Progenitor cell of endocrine pancreas (in vitro differentiated cells): ENCODE measurements at regions not wholly inside any gene's neighbourhood (a gene's known extent, or its start where the extent isn't known, plus 50 kb on each side); places are given as distances from the start of the nearest gene placed in this dataset.

Experiments
- DNase-seq: peaks from one replicate; pipeline ENCODE4 v3.0.0; 2021; ENCODE audit warnings: low spot score; ENCODE audit not compliant: unreplicated experiment
- H3K27ac Mint-ChIP-seq: 2 replicates; pipeline ENCODE4 v1.8.0; 2021; ENCODE audit warnings: mild to moderate bottlenecking, moderate library complexity, mixed read lengths
- H3K27me3 Mint-ChIP-seq: 2 replicates; pipeline ENCODE4 v1.8.0; 2021; ENCODE audit warnings: mixed read lengths
- H3K36me3 Mint-ChIP-seq: 2 replicates; pipeline ENCODE4 v1.8.0; 2022; ENCODE audit warnings: mixed read lengths; ENCODE audit not compliant: insufficient read depth
- H3K4me1 Mint-ChIP-seq: 2 replicates; pipeline ENCODE4 v1.8.0; 2021; ENCODE audit warnings: low read depth, mixed read lengths
- H3K4me3 Mint-ChIP-seq: 2 replicates; pipeline ENCODE4 v1.8.0; 2021; ENCODE audit warnings: low read depth, mild to moderate bottlenecking, moderate library complexity, mixed read lengths
- H3K9me3 Mint-ChIP-seq: 2 replicates; pipeline ENCODE4 v1.8.0; 2021; ENCODE audit warnings: low read depth, mixed read lengths
- CTCF ChIP-seq: fragments of 200-600 bp; sonication (generic); IDR thresholded peaks from one replicate; pipeline ENCODE4 v1.5.0; 2021; ENCODE audit warnings: antibody characterized with exemption, mild to moderate bottlenecking; ENCODE audit not compliant: unreplicated experiment

GRCh38 chr11:20311444-20311843 is 52.1 kb upstream of the HTATIP2 start:
- Mint-ChIP-seq H3K4me3 (no peak overlapping the region), H3K27ac (no peak overlapping the region), H3K36me3 (no peaks in the 10 kb centered on the region), H3K9me3 (no peaks in the 10 kb centered on the region), H3K27me3 (peaks cover 15% of the 10 kb centered on the region), H3K4me1 (no peaks in the 10 kb centered on the region)
- DNase-seq = no peak
- no peak for TF ChIP-seq CTCF

GRCh38 chr11:20310596-20311394 is 52.7 kb upstream of the HTATIP2 start:
- Mint-ChIP-seq H3K4me3 (no peak overlapping the region), H3K9me3 (no peaks in the 10 kb centered on the region), H3K4me1 (no peaks in the 10 kb centered on the region), H3K36me3 (no peaks in the 10 kb centered on the region), H3K27me3 (peaks cover 16% of the 10 kb centered on the region), H3K27ac (no peak overlapping the region)
- DNase-seq = no peak
- no peak for TF ChIP-seq CTCF

GRCh38 chr11:20310137-20310536 is 53.4 kb upstream of the HTATIP2 start:
- no peak overlapping the region for H3K4me3 Mint-ChIP-seq
- no peaks in the 10 kb centered on the region for H3K9me3 Mint-ChIP-seq
- no peak for DNase-seq
- no peak for TF ChIP-seq CTCF
- no peaks in the 10 kb centered on the region for H3K4me1 Mint-ChIP-seq
- H3K27me3 Mint-ChIP-seq = peaks cover 16% of the 10 kb centered on the region
- no peak overlapping the region for H3K27ac Mint-ChIP-seq
- no peaks in the 10 kb centered on the region for H3K36me3 Mint-ChIP-seq

- no peak for DNase-seq
- H3K4me1 Mint-ChIP-seq = no peaks in the 10 kb centered on the region
- H3K9me3 Mint-ChIP-seq = no peaks in the 10 kb centered on the region
- H3K27ac Mint-ChIP-seq = no peak overlapping the region
- peaks cover 16% of the 10 kb centered on the region for H3K27me3 Mint-ChIP-seq
- no peak for TF ChIP-seq CTCF
- H3K4me3 Mint-ChIP-seq = no peak overlapping the region
- H3K36me3 Mint-ChIP-seq = no peaks in the 10 kb centered on the region
Observed at GRCh38 chr11:20309231-20310025, 54.1 kb upstream of the HTATIP2 start.

- no peaks in the 10 kb centered on the region for H3K36me3 Mint-ChIP-seq
- TF ChIP-seq CTCF = no peak
- H3K27ac Mint-ChIP-seq = no peak overlapping the region
- no peak overlapping the region for H3K4me3 Mint-ChIP-seq
- H3K27me3 Mint-ChIP-seq = peaks cover 16% of the 10 kb centered on the region
- DNase-seq = no peak
- no peaks in the 10 kb centered on the region for H3K9me3 Mint-ChIP-seq
- H3K4me1 Mint-ChIP-seq = peaks cover 7% of the 10 kb centered on the region
Observed at GRCh38 chr11:20308601-20309000, 54.9 kb upstream of the HTATIP2 start.
